ENCODE measurements at regions not wholly inside any gene's neighbourhood (a gene's known extent, or its start where the extent isn't known, plus 50 kb on each side); places are given as distances from the start of the nearest gene placed in this dataset.

DNA sequence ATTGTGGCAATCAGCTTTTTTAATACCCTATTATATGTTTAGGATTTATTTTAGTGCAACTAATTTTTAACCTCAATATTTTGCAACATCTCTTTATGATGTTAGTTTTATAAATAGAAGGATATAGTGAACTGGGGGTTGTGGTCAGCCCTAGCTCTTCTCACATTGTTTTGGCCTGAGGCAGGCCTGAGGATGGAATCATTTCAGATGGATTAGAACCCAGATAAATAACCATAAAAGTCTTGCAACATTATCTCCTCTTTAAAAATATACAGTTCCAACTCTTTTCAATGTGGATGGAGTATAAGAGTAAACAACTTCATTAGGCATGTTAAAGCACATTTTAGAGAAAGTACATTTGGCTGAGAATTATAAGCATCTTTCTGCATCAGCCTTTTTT, 522.7 kb downstream of the NR2F1-AS1 start:
- TF ChIP-seq, protein P1, sequence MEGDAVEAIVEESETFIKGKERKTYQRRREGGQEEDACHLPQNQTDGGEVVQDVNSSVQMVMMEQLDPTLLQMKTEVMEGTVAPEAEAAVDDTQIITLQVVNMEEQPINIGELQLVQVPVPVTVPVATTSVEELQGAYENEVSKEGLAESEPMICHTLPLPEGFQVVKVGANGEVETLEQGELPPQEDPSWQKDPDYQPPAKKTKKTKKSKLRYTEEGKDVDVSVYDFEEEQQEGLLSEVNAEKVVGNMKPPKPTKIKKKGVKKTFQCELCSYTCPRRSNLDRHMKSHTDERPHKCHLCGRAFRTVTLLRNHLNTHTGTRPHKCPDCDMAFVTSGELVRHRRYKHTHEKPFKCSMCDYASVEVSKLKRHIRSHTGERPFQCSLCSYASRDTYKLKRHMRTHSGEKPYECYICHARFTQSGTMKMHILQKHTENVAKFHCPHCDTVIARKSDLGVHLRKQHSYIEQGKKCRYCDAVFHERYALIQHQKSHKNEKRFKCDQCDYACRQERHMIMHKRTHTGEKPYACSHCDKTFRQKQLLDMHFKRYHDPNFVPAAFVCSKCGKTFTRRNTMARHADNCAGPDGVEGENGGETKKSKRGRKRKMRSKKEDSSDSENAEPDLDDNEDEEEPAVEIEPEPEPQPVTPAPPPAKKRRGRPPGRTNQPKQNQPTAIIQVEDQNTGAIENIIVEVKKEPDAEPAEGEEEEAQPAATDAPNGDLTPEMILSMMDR (IDR thresholded peaks at IDR 0.05), result no peak
- TF ChIP-seq EP300 (IDR thresholded peaks at IDR 0.05; ENCODE audit: low read depth) (no peak), POLR2AphosphoS5 (IDR thresholded peaks at IDR 0.05) (no peak), POLR2A (IDR thresholded peaks at IDR 0.05) (no peak)
